ENCODE measurements at regions not wholly inside any gene's neighbourhood (a gene's known extent, or its start where the extent isn't known, plus 50 kb on each side); places are given as distances from the start of the nearest gene placed in this dataset.

DNA sequence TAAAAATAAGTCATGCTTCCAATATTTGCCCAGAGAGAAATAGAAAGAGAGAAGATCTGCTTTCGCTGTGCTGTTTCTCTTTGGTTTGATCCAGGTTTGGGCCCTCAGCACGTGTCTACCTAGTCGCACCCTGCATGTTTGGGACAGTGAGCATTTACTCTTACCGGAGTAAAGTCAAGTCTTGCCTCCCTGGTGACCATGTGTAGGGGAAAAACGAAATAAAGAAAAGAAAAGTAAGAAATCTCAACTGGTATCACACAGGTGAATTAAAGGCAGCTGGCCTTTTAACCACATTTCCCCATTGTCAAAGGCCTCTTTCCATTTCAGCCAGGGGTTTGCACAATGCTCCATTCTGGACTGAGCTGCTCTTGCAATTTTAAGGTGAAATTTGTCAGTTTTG lies 619.4 kb downstream of the VRK1 start:
- TF ChIP-seq ZNF274 (IDR thresholded peaks at IDR 0.05; ENCODE audit: low read depth, low read length) (no peak), SUZ12 (IDR thresholded peaks at IDR 0.05; ENCODE audit: extremely low read depth, insufficient read depth, insufficient read length) (no peak)
